ENCODE measurements at regions not wholly inside any gene's neighbourhood (a gene's known extent, or its start where the extent isn't known, plus 50 kb on each side); places are given as distances from the start of the nearest gene placed in this dataset.

DNA sequence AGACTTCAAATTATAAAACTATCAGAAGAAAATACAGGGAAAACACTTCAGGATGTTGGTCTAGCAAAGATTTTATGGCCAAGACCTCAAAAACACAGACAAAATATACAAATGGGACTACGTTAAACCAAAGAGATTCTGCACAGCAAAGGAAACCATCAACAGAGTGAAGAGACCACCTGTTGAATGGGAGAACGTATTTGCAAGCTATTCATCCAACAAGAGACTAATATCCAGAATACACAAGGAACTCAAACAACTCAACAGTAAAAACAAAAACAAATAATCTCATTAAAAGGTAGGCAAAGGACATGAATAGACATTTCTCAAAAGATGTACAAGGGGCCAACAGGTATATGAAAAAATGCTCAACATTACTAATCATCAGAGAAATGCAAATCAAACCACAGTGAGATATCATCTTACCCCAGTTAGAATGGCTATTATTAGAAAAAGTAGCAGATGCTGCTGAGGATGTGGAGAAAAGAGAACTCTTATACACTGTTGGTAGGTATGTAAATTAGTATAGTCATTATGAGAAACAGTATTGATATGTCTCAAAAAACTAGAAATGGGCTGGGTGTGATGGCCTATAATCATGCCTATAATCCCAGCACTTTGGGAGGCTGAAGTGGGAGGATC, 112.6 kb downstream of the LRIG2 start:
- TF ChIP-seq POLR2A (IDR thresholded peaks at IDR 0.05), result no peak
- TF ChIP-seq, protein P1, sequence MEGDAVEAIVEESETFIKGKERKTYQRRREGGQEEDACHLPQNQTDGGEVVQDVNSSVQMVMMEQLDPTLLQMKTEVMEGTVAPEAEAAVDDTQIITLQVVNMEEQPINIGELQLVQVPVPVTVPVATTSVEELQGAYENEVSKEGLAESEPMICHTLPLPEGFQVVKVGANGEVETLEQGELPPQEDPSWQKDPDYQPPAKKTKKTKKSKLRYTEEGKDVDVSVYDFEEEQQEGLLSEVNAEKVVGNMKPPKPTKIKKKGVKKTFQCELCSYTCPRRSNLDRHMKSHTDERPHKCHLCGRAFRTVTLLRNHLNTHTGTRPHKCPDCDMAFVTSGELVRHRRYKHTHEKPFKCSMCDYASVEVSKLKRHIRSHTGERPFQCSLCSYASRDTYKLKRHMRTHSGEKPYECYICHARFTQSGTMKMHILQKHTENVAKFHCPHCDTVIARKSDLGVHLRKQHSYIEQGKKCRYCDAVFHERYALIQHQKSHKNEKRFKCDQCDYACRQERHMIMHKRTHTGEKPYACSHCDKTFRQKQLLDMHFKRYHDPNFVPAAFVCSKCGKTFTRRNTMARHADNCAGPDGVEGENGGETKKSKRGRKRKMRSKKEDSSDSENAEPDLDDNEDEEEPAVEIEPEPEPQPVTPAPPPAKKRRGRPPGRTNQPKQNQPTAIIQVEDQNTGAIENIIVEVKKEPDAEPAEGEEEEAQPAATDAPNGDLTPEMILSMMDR (IDR thresholded peaks at IDR 0.05 in 4 of 5, conservative IDR thresholded peaks at IDR 0.05 in 1 of 5), result no peak
